NCI-H1092 treated with DMSO at 0.1 percent for 48 hours (cell line): ENCODE measurements at regions not wholly inside any gene's neighbourhood (a gene's known extent, or its start where the extent isn't known, plus 50 kb on each side); places are given as distances from the start of the nearest gene placed in this dataset.
"Not testable (repeated sequence)": the region's sequence is repeated elsewhere in the genome, so short reads cannot be mapped to it uniquely, and the experiment has no call there.

Experiments used
- DNase-seq: peaks from one replicate; lab custom pipeline; 2025; lab: John Stamatoyannopoulos, UW

- no peak for DNase-seq
Measured at GRCh38 chr13:24563087-24563486, 50.5 kb upstream of the PARP4 start.

- DNase-seq = not testable (repeated sequence)
Measured at GRCh38 chr13:24563971-24564370, 51.4 kb upstream of the PARP4 start.

GRCh38 chr13:24564881-24565280 is 52.3 kb upstream of the PARP4 start:
- no peak for DNase-seq

- not testable (repeated sequence) for DNase-seq
Measured at GRCh38 chr13:24567593-24567992, 55.0 kb upstream of the PARP4 start.

- DNase-seq = no peak
Measured at GRCh38 chr13:24574847-24575246, 62.3 kb upstream of the PARP4 start.

GRCh38 chr13:24580315-24580714 is 67.7 kb upstream of the PARP4 start:
- not testable (repeated sequence) for DNase-seq

GRCh38 chr13:24581578-24581977 is 69.0 kb upstream of the PARP4 start:
- not testable (repeated sequence) for DNase-seq

- not testable (repeated sequence) for DNase-seq
Measured at GRCh38 chr13:24591697-24592096, 79.1 kb upstream of the PARP4 start.

GRCh38 chr13:24597906-24598670 is 82.1 kb upstream of the ATP12A start:
- DNase-seq = not testable (repeated sequence)

- DNase-seq = not testable (repeated sequence)
Measured at GRCh38 chr13:24599019-24599791, 81.0 kb upstream of the ATP12A start.

- peak; percentile 11 for DNase-seq
Measured at GRCh38 chr13:24605923-24606372, 74.3 kb upstream of the ATP12A start.

GRCh38 chr13:24606486-24607170 is 73.6 kb upstream of the ATP12A start:
- no peak for DNase-seq

- no peak for DNase-seq
Measured at GRCh38 chr13:24610956-24611355, 69.3 kb upstream of the ATP12A start.

GRCh38 chr13:24612726-24613125 is 67.5 kb upstream of the ATP12A start:
- DNase-seq = no peak

- DNase-seq = no peak
Measured at GRCh38 chr13:24613128-24613527, 67.1 kb upstream of the ATP12A start.

- DNase-seq = no peak
Measured at GRCh38 chr13:24613755-24614154, 66.5 kb upstream of the ATP12A start.

- no peak for DNase-seq
Measured at GRCh38 chr13:24614306-24615080, 65.7 kb upstream of the ATP12A start.

- DNase-seq = no peak
Measured at GRCh38 chr13:24615114-24615513, 65.1 kb upstream of the ATP12A start.

- no peak for DNase-seq
Measured at GRCh38 chr13:24615911-24616472, 64.2 kb upstream of the ATP12A start.

GRCh38 chr13:24616514-24616913 is 63.7 kb upstream of the ATP12A start:
- no peak for DNase-seq

GRCh38 chr13:24617256-24618010 is 62.8 kb upstream of the ATP12A start:
- no peak for DNase-seq
